ENCODE measurements at regions not wholly inside any gene's neighbourhood (a gene's known extent, or its start where the extent isn't known, plus 50 kb on each side); places are given as distances from the start of the nearest gene placed in this dataset.

- no peak for DNase-seq (ENCODE audit: low read depth, low spot score)
Measured at GRCh38 chr6:1257778-1258177, 54.1 kb upstream of the FOXQ1 start.

DNA sequence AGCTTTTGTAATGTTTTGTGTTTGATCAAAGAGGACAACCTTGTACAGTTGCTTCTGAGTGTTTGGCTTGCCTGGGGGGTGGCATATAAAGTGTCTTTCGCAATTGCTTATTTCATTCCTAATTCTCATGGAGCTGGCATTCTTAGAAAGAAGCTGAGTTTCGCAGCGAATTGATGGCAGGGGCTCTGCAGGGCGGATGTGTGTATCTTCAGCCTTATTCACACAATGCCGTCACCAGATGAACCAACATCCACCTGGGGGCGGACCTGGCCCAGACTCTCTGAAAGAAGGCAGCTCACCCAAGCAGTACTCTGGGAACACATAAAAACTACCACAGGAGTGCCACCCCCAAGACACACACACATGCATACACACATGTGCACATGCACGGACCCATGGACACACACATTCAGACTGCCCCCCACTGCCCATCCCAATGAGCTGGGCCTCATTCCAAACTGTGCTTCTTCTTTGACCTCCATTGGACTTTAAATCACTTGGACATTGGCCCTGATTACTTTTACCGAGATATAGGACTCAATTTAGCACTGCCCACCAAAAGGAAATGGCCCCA lies 55.4 kb upstream of the FOXQ1 start:
- no peak for DNase-seq (ENCODE audit: low read depth, low spot score)

GRCh38 chr6:1255636-1256365 lies 56.1 kb upstream of the FOXQ1 start:
- no peak for DNase-seq (ENCODE audit: low read depth, low spot score)

- no peak for DNase-seq (ENCODE audit: low read depth, low spot score)
Measured at GRCh38 chr6:1254326-1254725, 57.6 kb upstream of the FOXQ1 start.

DNA sequence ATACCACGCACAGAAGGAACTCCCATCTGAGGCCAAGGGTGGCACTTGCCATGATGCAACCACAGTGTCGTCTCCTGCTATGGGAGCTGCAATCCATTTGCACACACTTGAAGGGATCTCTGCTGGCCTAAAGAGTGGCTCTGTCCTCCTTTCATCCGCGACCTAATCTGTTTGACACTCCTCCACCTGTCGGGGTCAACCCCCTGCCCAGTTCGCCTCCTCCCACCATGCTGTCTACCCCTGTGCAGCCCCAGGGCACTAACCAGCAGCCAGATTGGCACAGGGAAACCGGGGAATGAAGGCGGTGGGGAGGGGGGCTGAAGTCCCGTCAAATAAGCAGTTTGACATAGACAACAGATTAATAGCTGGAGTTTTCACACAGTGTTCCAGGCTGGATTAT lies 58.1 kb upstream of the FOXQ1 start:
- no peak for DNase-seq (ENCODE audit: low read depth, low spot score)

DNA sequence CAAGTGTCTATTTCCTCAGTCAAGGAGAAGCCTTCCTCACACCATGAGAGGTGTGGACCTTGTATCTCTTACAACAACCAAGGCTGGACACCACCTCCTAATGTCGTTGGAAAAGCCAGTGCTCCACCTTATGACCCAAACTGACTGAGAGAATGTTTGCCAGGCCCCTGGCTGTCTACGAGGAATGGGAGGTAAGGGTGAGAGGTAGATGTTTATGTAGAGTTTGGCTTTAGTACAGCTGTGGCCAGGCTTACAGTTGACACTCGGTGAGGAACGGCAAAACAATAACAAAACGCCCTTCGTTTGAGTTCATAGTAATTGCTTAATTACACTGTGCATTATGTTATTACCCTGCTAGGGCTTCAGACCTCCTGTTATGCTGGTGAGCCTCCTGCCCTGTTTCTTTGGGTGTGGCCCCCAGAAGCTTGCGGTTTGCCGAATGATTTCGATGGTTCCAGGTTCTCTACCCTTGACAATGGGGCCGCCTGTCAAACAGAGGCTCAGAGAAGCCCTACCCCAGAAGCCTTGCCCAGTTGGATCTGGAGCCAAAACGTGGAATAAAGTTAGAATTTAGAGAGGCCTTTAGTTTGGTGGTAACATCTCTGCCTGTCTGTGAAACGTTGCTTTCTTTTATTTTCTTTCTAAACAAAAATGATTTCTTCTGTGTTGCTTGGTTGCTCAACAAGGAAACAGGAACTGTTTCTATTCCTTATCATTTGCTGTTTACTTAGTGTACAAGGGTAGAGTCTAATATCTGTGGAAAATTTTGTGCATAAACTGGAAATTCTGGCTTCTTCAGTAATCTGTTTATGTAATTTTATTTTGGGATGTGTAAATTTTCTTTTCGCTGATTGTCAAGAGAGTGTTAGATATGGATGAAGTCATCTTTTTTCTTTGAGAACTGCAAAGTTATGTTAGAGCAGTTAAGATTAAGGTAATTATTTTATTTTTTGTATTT lies 60.4 kb upstream of the FOXQ1 start:
- DNase-seq (ENCODE audit: low read depth, low spot score), result no peak

GRCh38 chr6:1250489-1251197 lies 61.3 kb upstream of the FOXQ1 start:
- DNase-seq (ENCODE audit: low read depth, low spot score), result no peak

DNA sequence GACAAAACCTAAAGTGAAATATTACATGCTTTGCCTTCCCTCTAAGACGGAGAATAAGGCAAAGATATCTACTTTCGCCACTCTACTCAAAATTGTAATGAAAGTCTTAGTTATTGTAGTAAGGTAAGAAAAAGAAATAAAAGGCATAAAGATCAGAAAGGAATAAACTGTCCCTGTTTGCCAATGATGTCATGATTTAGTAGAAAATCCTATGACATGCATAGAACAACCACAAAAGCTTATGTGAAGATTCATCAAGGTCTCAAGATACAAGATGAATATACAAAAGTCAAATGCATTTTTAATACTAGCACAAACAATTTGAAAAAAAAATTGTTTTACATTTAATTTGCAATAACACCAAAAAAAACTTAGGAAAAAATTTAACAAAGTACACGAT lies 64.0 kb upstream of the FOXQ1 start:
- DNase-seq (ENCODE audit: low read depth, low spot score), result no peak

GRCh38 chr6:1247056-1247455 lies 64.8 kb upstream of the FOXQ1 start:
- no peak for DNase-seq (ENCODE audit: low read depth, low spot score)

DNA sequence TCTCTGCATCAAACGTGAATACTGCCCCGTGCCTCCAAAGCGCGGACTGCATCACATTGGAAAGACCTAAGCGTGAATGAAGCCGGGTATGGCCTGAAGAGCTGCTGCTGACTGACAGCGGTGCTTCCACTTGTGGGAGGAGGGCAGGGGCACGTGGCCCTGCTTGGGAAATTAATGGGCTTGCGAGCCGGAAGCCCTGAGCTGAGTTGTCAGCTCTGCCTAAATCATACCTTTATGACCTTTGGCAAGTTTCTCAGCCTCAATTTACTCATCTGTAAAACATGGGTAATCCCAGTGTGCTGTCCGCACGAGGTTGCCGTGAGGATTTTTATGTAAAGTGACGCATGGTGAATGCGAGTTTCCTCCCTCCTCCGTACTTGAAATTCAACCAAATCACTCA lies 67.0 kb upstream of the FOXQ1 start:
- DNase-seq (ENCODE audit: low read depth, low spot score), result no peak

DNA sequence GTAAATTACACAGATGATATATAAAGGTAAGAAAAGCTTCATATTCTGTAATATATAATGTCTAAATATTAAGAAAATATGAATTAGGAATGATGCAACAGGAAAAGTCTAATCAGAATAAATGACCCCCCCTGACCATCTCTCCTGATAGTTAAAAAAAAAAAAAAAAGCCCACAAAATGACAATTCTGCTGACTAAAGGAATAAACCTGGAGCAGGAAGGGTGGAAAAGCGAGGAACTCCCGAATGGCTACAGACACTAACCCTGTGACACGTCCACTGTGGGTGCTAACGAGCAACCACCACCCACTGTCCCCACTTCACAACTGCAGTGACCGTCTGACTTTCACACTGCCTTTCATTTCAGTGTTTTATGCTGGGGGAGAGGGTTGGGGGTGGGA lies 67.6 kb upstream of the FOXQ1 start:
- no peak for DNase-seq (ENCODE audit: low read depth, low spot score)

DNA sequence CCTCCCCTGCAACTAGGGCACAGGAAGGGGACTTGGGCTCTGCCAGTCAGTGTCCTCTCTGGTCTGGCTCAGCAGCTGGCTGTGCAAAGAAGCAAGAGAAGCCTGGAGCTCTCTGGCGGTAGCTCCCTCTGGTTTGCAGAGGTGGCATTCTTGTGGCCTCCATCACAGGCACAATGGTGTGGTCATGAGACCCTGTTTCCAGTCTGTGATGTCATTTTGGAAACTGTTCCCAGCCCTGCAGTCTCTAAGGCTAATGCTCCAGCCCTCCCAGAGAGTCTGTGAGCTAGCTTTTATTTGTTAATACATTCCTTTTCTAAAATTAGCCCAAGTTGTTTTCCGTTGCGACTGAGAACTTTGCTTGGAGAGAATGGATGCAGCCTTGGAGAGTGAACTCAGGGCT lies 69.5 kb upstream of the FOXQ1 start:
- peak; percentile 31 for DNase-seq (ENCODE audit: low read depth, low spot score)

DNA sequence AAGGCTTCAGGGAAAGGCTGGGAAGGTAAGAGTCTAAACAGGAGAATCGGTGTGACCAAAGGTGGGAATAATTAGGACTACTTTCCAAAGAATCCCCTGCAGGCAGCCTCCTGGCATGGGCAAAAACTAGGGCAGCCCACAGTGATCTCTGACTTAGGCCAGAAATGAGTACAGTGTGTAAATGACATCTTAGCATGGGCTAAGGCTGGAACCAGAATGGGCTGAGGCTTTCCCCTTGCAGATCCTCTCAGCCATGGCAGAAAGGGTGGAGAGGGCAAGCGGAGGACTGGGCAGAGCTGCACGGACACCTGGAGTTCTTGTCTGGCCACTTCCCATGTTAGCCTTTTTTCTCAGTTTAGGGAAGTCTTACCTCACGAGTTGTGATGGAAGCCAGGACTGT lies 69.9 kb upstream of the FOXQ1 start:
- DNase-seq (ENCODE audit: low read depth, low spot score), result no peak

GRCh38 chr6:1240766-1241318 lies 71.1 kb upstream of the FOXQ1 start:
- no peak for DNase-seq (ENCODE audit: low read depth, low spot score)

DNA sequence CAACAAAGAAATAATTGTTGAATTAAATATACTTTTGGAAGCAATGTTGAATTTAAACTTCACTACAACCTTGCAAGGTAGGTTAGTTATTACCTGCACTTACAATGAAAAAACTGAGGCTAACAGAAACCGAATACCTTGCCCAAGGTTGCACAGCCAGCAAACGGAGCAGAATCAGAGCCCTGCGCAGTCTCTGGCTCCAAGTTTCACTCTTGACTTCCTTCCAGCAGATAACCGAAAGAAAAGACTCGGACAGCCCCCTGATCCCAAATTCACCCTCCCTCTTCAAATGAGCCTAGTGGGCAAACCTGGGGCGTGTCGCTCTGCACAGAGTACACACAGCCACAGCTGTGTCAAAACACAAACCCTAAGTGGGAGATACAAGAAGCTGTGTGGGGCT lies 72.1 kb upstream of the FOXQ1 start:
- no peak for DNase-seq (ENCODE audit: low read depth, low spot score)

DNA sequence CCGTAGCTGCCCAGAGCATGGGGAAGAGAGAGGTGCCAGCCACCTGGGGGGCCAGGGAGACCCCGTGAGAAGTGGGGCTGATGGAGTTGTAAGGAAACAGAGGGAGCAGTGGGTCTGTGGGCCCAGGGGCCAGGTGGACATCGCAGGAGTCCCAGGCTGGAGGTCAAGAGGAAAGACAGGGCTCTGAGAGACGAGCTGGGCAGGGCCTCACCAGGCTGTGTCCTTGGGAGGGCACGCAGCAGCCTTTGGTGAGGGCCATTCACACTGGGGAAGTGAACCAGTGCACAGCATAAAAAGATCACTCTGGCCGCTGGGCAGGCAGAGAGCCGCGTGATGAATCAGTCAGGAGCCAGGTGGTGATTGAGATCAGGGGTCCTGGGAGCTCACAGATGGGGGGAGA lies 73.9 kb upstream of the FOXQ1 start:
- no peak for DNase-seq (ENCODE audit: low read depth, low spot score)

- DNase-seq (ENCODE audit: low read depth, low spot score), result no peak
Measured at GRCh38 chr6:1237636-1238035, 74.3 kb upstream of the FOXQ1 start.

- DNase-seq (ENCODE audit: low read depth, low spot score), result no peak
Measured at GRCh38 chr6:1235825-1236224, 76.1 kb upstream of the FOXQ1 start.

DNA sequence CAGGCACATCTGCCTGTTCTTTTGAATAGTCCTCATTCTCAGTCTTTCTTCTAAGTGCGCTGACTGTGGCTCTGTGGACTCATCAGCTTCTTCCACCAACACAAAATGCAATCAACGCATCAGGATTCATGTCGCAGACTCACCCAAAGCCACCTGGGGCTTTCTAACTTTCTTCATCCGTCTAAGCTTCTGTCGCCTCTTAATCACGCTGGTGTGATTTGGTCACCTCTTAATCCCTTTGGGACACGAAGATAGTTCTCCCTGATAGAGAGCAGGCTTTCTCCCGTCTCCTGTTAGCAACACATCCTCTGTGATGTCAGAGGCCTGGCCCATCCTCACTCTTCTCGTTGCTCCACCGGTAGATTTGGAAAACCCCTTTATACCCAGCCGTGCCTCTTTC lies 78.0 kb upstream of the FOXQ1 start:
- no peak for DNase-seq (ENCODE audit: low read depth, low spot score)

DNA sequence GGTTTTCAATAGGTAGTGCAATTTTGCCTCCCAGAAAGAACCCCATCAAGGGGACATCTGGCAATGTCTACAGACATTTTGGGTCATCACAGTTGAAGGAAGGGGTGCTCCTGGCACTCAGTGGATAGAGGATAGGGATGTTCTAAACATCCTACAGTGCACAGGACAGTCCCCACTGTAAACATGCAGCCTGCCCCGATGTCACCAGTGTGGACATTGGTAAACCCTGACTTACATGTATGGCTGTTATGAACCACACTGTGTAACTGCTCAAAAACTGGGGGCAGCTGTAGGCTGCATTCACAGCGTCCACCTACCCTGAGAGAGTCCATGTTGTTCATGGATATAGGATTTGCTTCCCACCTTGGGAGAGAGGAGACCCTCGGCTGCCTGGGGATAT lies 79.3 kb upstream of the FOXQ1 start:
- DNase-seq (ENCODE audit: low read depth, low spot score), result no peak

DNA sequence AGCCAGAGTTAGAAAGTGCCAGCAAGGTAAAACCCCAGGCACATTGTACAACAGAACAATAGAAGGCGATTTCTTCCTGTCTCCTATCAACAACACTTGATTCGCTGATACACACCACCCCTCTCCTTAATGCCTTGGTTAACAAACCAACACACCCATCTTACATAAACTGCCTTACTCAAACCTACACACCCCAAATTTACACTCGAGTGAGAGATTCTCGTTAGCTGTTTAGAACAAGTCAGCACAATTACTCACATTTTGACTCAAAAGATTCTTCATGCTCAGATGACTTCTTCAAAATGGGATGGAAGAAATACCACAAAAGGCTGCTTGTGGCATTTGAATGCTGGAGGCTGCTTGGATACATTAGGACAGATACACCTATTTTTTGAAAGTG lies 80.0 kb upstream of the FOXQ1 start:
- DNase-seq (ENCODE audit: low read depth, low spot score), result no peak
